SK-MEL-5 (cell line): ENCODE measurements at regions not wholly inside any gene's neighbourhood (a gene's known extent, or its start where the extent isn't known, plus 50 kb on each side); places are given as distances from the start of the nearest gene placed in this dataset.

Experiments used
- DNase-seq: peaks from one replicate; pipeline ENCODE4 v3.0.0-alpha.2; 2016; ENCODE audit warnings: low read depth, low spot score
- in situ Hi-C: cut with HindIII; loops from 2 replicates; pipeline ENCODE4 v1.10.0; 2016; ENCODE audit warnings: low sequenced_read_pairs, high pct_unique_total_duplicates, low pct_unique_long_range_greater_than_20kb

DNA sequence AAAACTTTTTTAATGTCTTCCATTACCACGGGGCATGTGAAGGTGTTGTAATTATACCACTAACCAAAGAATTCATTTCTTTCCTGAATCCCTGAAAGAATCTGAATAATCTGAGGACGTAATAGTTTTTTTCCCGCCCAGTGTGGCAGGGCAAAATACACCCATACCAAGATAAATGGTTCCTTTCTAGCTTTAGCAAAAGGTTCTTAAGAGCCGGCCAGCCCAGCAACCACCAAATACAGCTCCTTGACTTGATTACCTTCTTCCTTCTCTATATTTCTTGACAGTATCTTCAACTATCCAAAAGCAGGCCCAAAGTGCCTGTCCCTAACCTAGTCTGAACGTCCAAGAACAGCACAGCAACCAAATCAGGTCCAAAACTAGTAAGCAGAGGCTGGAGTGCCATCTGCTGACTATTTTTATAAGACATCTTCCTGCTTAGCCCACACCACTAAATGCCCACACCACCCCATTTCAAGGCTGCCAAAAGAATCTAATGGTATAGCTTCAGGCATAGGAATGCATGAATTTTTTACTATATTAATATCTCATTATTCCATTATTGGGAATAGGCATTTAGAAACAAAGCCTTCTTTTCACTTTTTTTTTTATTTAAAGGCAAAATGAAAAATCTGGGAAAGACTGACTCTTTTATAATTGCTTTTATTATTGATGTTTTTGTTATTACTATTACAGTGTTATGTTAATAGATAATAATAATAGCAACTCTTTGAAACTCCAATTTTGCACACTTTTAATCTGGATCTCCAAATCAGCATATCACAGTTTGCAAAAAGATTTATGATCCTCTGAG is 524.4 kb downstream of the MED13L start:
- peak; percentile 79 for DNase-seq
- in situ Hi-C loops: no loop called here

DNA sequence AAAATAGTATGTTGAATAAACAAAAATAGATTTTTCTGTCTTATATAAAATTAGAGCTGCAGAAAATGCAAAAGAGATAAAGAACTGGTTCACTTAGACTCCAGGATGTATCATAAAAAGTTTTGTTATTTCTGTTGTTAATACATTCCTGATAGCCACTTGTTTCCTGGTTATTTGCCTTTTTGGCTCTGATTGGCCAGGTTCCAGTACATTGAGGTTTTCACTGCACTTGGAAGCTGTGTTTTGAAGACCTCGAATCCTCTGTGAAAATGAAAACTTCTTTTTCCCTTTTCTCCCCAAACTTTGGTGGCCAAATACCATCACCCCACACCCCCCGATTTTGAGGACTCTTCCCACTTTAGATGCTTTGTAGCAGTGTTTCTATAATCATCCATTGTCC is 525.3 kb downstream of the MED13L start:
- in situ Hi-C loops: no loop called here
- DNase-seq: no peak

DNA sequence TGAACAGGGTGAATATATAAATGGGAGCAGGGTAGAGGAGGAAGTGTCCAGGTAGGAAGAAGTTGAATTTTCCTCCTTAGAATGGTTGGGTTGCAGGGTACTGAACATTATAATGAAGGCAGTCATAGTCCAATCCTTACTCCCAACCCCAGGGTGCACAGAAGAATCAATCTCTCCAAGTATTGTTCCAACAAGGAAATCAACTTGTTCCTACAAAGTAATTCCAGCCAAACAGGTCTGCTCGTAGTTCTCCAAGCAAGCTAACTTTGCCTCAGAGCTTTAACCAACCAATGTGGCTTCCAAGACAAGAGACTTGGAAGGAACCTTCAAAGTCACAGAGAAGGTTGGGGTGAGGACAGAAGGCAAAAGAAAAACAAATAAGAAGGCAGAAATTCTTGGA is 527.2 kb downstream of the MED13L start:
- no peak for DNase-seq
- in situ Hi-C loops: no loop called here

DNA sequence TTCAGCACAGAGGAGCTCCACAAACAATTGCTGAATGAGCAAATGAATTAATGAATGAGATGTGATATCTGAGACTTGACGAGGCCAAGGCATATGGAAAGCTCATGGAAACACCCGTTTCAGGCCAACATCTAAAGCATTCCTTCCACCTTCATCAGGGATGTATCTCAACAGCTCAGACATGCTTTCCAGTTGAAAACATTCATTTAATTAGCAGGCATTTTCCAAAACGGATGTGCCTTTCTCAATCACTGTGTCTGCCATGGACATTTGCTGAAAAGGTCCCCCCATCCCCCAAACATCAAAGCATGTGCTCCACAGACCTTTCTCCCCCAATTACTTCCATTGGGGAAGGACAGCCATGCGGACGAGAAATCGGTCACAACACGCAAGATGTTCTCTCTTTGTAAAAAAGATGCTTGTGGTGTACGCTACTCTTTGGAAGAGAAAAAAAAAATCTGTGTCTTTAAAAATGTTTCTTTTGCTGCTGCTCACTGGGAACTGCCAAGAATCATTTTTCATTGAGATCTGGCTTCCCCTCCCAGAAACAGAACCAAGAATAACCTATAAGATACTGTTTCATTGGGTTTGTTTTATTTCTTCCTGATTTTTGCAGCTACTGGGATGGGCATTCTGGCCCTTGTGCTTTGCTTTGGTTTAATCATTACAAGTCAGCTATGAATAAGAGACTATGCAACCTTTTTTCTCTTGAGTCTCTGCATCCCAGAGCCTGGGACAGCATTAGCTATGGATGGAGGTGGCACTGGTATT is 528.2 kb downstream of the MED13L start:
- in situ Hi-C loops: no loop called here
- DNase-seq: no peak

DNA sequence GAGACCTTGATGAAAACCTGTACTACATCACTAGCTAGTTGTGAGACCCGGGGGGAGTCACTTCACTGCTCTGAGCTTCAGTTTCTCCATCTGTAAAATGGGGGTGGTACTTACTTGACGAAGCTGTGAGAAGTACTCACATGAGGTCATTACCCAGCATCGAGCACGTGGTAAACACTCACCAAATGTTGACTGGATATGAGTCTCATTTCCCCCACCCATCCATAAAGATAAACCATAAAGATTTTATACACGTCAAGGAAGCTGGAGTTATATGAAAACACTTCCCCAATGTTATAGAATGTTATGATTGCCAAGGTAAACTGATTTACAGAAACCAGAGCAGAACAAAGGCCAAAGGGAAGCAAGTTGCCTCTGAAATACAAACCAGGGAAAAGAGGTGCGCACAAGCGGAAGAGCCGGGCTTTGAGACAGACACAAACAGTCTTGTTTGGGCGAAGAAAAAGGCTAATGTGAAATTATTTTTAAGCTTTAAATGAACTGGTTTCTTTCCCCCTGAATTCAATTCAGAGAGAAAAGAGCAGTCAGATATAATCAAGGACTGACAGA is 536.8 kb downstream of the MED13L start:
- in situ Hi-C loops: no loop called here

DNA sequence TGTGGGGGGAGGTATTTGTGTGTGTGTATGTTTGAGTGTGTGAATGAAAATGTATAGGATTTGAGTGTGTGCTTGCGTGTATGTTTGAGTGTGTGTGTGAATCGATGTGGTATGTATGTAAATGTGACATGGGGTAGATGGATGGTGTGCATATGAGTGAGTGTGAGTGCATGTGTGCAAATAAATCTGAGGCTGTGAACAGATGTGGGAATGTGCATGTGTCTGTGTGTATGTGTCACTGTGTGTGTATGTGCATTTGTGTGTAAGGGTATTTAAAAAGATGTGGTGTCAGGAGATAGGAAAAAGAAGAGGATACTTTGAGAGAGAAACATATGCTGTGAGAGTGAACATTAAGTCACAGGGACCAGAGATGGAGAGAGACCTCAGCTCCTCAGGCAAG is 539.6 kb downstream of the MED13L start:
- in situ Hi-C loops: no loop called here
- DNase-seq: no peak

More for the DNA sequence above, 536.8 kb downstream of the MED13L start:
- DNase-seq: no peak

DNA sequence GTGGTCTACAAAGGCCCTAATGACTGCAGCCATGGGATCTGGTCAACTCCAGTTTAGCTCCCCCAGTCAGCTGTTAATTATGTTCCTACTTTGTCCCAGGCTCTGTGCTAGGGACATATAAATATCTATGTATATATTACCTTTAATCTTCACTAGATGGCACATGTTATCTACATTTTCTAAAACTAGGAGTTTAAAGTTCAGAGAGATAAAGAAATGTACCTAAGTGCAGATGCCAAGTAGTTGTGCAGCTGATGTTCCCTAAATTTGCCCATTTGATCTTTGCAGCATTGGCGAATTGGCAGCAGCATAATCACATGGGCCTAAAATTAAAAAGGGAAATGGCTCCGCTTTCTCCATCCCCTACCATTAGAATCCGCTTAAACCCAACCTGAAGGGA is 541.1 kb downstream of the MED13L start:
- no peak for DNase-seq
- in situ Hi-C loops: no loop called here

DNA sequence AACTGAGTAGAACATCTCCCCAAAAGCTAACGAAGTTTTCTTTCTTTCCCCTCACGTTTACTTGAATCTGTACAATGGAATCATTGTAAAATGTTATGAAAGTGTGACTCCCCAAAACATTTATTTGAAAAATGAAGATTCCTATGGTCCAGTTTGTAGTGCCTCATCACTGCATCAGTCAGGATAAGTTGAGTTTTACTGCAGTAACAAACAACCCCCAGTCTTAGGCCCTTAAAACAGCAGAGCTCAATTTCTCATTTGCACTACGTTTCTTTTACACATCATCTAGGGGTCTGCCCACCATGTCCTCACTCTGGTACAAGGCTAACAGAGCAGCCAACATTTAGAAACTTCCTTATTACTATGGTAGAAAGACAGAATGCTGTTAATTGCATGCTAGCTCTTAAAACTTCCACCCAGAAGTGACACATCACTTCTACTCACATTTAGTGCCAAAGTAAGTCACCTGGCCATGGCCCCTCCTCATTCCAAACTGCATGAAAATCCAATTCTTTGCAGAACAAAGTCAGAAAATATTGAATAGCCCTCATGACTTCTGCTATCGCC is 546.4 kb downstream of the MED13L start:
- in situ Hi-C loops: no loop called here
- DNase-seq: no peak

DNA sequence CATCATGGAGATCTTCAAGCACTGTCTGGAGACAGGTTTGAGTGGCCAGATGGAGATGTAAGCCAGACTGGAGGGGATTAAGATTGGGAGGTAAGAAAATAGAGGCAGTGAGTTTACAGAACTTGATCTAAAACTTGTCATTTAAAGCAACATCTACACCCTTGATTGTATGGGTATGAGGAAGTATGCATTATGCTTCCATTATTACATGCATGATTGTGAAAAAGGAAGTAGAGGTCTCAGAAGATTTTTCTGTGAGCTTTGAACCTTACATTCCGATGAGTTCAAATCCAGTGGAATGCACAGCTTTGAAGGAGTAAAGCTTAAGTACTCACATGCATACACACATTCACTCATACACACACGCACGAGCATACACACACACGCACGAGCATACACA is 550.8 kb downstream of the MED13L start:
- no peak for DNase-seq
- in situ Hi-C loops: no loop called here

DNA sequence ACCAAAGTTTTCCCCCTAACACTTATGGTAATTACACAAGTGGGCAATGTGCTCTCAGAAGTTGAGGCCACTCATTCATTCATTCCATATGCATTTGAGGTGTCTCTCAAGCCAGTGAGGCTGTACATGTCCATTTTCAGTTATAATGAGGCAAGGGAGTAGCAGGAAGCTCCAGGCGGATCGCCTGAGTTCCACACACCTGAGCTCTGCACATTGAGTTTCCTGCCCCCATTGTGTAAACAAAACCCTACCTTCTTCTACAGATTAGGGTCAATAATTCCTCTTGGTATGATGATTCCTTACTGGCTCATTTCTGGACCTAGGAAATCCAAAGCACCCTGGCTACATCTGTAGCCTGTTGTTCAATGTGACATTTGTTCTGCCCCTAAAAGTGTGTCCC is 555.3 kb downstream of the MED13L start:
- in situ Hi-C loops: no loop called here
- DNase-seq: no peak

DNA sequence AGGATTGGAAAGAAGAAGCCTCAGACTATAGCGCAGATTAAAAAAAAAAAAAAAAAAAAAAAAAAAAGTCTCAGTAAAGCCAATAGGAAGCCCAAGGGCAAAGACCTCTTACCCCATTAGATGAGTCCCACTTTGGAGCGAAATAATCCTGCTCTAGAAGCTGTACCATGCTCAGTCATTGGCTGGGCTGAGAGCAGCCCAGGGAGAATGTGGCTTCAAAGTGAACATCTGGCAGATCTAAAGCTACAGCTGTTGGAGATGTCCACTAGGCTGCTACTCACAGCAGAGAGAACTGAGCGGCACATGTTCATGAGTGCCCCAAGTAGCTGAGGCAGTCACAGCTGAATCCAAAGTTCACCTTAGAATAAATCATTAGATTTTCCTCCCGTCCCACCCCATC is 560.9 kb downstream of the MED13L start:
- in situ Hi-C loops: no loop called here
- DNase-seq: no peak

DNA sequence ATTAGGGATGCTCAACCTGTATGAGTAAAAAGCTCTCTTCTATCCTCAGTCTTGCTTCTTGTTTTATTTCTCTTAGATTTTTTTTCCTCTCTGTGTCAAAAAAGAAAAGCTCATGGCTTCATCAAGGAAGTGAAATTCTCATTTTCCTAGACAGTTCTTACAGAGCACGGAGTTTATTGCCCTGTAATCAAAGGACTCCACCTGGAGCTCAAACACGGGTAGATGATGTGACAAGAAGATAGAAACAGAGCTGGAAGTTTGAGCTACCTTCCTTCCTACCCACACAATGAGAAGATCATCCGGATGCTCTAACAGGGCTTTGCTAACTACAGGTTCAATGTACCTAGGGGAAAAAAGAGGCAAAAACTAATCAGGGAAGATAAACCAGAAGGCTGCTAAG is 564.8 kb downstream of the MED13L start:
- in situ Hi-C loops: no loop called here
- no peak for DNase-seq

DNA sequence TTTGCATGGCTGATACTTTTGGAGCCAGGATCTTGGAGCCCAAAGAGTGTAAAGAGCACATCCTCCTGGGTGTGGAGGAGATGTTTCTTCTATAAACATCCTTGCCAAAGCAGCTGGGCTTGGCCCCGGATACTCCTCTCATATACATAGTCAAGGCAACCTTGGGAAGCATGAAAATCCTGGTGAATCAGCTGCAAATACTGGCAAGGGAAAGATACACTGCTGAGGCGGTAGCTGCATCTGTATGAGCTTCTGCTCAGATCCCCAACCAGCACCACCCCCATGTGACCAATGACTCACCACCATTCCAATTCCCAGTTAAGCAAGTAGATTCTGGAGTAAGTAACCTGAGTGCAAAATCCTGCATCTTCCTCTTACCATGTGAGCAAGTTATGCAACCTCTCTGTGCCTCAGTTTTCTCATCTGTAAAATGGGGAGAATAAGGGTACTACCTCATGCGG is 567.4 kb downstream of the MED13L start:
- no peak for DNase-seq
- in situ Hi-C loops: no loop called here

DNA sequence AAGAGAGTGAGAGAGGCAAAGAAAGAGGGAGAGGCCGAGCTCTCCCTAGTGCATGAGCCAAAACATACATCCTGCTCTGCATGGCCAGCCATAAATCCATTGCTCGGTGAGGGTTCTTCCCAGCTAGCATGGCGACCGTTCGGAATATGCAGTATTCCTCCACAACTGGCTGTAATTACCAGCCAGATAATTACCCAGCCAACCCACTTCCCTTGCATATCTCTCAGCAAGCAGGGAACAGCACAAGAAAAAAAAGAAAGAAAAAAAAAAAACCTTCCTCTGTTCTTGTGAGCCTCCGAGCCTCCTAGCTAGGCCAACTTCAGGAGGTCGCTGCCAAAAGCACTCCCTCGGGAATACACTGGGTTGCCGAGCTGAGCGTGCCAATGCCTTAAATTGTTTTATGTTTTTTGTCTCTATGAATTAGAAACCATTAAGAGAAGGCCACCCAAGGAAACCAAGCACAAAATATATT is 567.9 kb downstream of the MED13L start:
- no peak for DNase-seq
- in situ Hi-C loops: no loop called here

DNA sequence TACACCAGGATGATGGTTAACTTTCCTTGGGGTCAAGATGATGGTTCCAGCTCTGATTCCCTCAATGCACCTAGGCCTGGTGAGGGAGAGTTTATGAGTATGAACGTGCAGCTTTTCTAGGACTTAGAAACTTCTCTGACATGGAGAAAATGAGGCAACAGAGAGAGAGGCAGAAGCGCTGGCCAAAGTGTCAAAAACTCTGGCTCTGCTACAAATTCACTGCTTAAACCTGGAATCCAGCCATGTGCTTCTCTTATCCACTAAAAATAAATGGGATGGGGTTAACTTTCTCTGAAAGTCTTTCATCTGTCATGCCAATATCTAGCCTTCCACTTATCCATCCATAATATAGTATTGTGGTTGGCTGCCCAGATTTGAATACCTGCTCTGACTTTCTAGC is 568.7 kb downstream of the MED13L start:
- in situ Hi-C loops: no loop called here
- DNase-seq: no peak

DNA sequence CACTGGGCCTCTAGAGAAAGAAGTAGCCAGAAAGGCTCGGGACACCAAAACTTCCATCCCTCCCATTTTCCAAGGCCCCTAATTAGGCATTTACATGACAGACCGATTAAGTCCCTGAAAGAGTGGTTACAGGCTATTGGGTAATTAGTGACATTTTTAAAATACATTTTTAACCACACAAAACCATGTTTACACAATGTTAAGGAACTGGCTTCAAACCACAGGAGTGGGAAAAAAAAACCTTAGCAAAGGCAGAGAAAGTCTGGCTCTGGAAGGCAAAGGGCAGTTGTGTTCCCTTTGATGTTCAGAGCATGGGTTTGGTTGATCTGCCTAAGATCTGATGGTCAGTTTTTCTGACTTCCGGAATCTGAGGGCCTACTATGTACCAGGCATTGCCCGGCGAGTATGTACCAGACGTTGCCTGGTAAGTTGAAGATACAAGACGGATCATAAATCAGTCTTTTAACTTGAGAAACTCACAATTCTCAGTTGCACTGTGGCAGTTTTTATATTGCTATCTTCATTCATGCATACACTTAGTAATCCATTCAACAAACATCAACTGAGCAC is 576.5 kb downstream of the MED13L start:
- in situ Hi-C loops: no loop called here
- DNase-seq: no peak

DNA sequence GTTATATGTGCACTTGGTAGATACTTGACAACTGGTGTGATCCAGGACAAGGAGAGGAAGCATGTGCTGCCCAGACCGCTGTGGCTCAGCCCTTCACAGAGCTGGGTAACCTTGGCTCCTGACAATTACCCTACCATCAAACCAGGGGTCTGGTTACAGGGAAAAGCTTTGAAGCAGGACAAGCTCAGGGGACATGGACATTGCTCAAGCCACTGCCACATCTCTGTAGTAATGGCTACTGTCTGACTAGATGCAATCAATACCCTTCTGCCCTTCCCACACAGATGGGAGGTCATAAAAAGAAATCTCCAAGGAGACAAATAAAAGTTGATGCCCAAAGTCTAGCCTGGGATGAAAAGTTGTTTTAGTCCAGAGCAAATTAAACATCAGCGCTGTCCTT is 577.4 kb downstream of the MED13L start:
- no peak for DNase-seq
- in situ Hi-C loops: no loop called here

DNA sequence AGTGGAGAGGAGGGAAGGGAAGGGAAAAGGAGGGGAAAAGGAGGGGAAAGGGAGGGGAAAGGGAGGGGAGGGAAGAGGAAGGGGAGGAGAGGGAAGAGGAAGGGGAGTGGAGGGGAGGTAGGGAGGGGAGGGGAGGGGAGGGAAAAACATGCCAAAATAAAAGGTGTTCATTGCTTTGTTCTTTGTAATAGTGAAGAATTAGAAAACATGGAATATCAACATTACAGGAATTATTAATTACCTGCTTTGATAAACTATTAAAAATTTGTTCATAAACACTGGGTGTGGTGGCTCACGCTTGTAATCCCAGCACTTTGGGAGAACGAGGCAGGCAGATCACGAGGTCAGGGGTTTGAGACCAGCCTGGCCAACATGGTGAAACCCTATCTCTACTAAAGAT is 579.2 kb downstream of the MED13L start:
- DNase-seq: no peak
- in situ Hi-C loops: no loop called here
